DND-41 (cell line): ENCODE measurements at regions not wholly inside any gene's neighbourhood (a gene's known extent, or its start where the extent isn't known, plus 50 kb on each side); places are given as distances from the start of the nearest gene placed in this dataset.

Experiments used
- CTCF ChIP-seq: IDR thresholded peaks from 2 replicates; pipeline ENCODE4 v1.5.1; 2012; ENCODE audit warnings: borderline replicate concordance, low read length, moderate library complexity, mild to moderate bottlenecking; ENCODE audit not compliant: poor library complexity, severe bottlenecking; ENCODE audit errors: extremely low read depth
- EZH2 ChIP-seq: IDR thresholded peaks from 3 replicates; pipeline ENCODE4 v1.6.1; 2012; ENCODE audit warnings: borderline replicate concordance, low read depth, mild to moderate bottlenecking, moderate library complexity, low read length, inconsistent platforms; ENCODE audit not compliant: severe bottlenecking

- TF ChIP-seq CTCF, result no peak
- TF ChIP-seq EZH2, result no peak
Observed at GRCh38 chr20:57759724-57760123, 49.9 kb upstream of the PMEPA1 start.
